NCI-H460 (cell line): ENCODE measurements at regions not wholly inside any gene's neighbourhood (a gene's known extent, or its start where the extent isn't known, plus 50 kb on each side); places are given as distances from the start of the nearest gene placed in this dataset.

ENCODE experiments used
- DNase-seq: peaks from one replicate; pipeline ENCODE4 v3.0.0-alpha.2; 2016; ENCODE audit warnings: low read depth; ENCODE audit errors: extremely low read depth

- no peak for DNase-seq
Observed at GRCh38 chr2:12223732-12224131, 477.3 kb downstream of the LPIN1 start.

- DNase-seq, result no peak
Observed at GRCh38 chr2:12226653-12227052, 480.2 kb downstream of the LPIN1 start.

GRCh38 chr2:12227941-12228608 lies 481.6 kb downstream of the LPIN1 start:
- DNase-seq, result no peak

- DNase-seq, result no peak
Observed at GRCh38 chr2:12231288-12231687, 484.9 kb downstream of the LPIN1 start.

GRCh38 chr2:12232876-12233275 lies 483.9 kb upstream of the TRIB2 start:
- DNase-seq, result no peak

GRCh38 chr2:12236136-12236844 lies 480.4 kb upstream of the TRIB2 start:
- no peak for DNase-seq

- no peak for DNase-seq
Observed at GRCh38 chr2:12240206-12240605, 476.5 kb upstream of the TRIB2 start.

- DNase-seq, result no peak
Observed at GRCh38 chr2:12243381-12243780, 473.4 kb upstream of the TRIB2 start.

GRCh38 chr2:12244070-12244469 lies 472.7 kb upstream of the TRIB2 start:
- no peak for DNase-seq

GRCh38 chr2:12251121-12251520 lies 465.6 kb upstream of the TRIB2 start:
- DNase-seq, result no peak

GRCh38 chr2:12251749-12252148 lies 465.0 kb upstream of the TRIB2 start:
- no peak for DNase-seq

GRCh38 chr2:12253167-12253778 lies 463.5 kb upstream of the TRIB2 start:
- DNase-seq, result no peak

GRCh38 chr2:12254280-12254860 lies 462.4 kb upstream of the TRIB2 start:
- DNase-seq, result no peak

GRCh38 chr2:12256206-12256605 lies 460.5 kb upstream of the TRIB2 start:
- no peak for DNase-seq

GRCh38 chr2:12257476-12257875 lies 459.3 kb upstream of the TRIB2 start:
- no peak for DNase-seq

- DNase-seq, result no peak
Observed at GRCh38 chr2:12259493-12259892, 457.2 kb upstream of the TRIB2 start.

GRCh38 chr2:12261986-12262680 lies 454.6 kb upstream of the TRIB2 start:
- no peak for DNase-seq

- no peak for DNase-seq
Observed at GRCh38 chr2:12262681-12263436, 453.9 kb upstream of the TRIB2 start.

GRCh38 chr2:12263730-12264129 lies 453.0 kb upstream of the TRIB2 start:
- DNase-seq, result no peak

- DNase-seq, result no peak
Observed at GRCh38 chr2:12264146-12264545, 452.6 kb upstream of the TRIB2 start.
